SH-SY5Y (cell line): ENCODE measurements at regions not wholly inside any gene's neighbourhood (a gene's known extent, or its start where the extent isn't known, plus 50 kb on each side); places are given as distances from the start of the nearest gene placed in this dataset.

Experiments used
- GATA2 ChIP-seq: IDR thresholded peaks from 2 replicates; pipeline ENCODE4 v1.6.1; 2011; ENCODE audit warnings: mild to moderate bottlenecking, low read depth, low read length
- GATA3 ChIP-seq: IDR thresholded peaks from 2 replicates; pipeline ENCODE4 v1.6.1; 2011; ENCODE audit warnings: low read depth, mild to moderate bottlenecking, low read length, moderate library complexity

DNA sequence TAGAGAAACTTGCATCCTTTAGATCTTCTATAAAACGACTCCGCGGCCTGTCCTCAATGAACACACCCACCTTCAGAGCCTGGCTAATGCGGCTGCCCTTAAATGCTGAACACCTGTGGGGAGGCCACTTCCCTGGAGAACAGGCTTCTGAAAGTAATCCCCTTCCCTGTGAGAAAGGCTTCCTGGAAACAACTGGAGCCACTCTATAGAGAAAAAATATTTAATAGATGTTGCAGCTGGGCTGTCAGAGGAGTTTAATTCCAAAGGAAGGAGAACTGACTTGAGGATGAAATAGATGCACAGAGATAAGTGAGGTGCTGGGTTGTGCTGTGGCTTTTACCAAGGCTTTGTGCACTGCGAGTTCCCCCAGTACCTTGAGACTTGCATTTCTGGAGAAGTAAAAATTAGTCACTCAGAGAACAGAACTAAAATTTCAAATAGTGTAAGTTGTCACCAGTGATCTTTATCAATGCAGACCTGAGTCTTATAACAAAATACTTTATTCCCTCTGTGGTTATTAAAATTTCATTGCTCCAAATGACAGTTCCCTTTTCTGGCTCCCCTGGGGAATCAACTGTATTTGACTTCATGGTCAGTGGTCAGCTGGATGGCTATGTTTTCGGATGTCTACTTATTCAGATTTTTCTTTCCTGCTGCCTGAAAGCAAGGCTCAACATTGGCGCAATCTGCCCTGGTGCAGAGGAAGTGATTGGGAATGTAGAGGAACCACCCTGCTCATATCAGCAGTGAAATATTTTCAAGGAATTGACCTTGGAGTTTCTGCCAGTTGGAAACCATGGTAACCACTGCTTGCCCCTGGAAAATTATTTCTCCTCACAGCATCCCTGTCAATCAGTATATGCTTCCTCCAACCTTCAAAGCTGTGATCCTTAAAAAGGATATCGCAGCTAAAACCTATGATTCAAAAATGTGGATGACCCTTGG is 238.8 kb downstream of the SMARCA2 start:
- TF ChIP-seq GATA3 (no peak), GATA2 (no peak)
